ENCODE measurements at regions not wholly inside any gene's neighbourhood (a gene's known extent, or its start where the extent isn't known, plus 50 kb on each side); places are given as distances from the start of the nearest gene placed in this dataset.

DNA sequence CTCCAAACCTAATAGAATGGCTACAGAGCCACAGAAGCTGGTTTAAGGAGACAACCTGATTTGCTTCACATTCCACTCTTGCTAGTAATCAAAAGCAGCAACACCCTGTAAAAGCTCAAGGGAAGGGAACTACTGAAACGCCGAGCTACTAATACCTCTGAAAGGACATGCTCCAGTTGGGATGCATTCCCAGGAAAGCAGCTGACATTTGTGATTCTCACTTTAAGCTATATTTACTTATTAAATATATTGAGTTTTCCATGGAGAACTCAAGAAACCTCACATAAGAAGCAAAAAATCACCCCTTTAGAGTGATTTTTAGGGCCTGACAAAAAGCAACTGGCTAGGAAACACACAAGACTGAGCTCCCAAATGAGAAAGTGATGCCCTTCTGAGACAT is 1073.0 kb upstream of the FLRT2 start:
- intact Hi-C loops (cut with DNase I; ENCODE audit: low total_unique reads) (no loop called here), in situ Hi-C loops (cut with MboI; ENCODE audit: low pct_ligation_motif_present in 1 of 4, low pct_unique_long_range_greater_than_20kb in 1 of 4, low sequenced_read_pairs in 3 of 4) (no loop called here)
- no peak for DNase-seq
- Histone ChIP-seq H3K27ac (no peak overlapping the region), H3K4me3 (no peak overlapping the region), H3K36me3 (no peaks in the 10 kb centered on the region), H3K9me3 (no peaks in the 10 kb centered on the region), H3K4me1 (no peaks in the 10 kb centered on the region), H3K27me3 (no peaks in the 10 kb centered on the region)
- TF ChIP-seq POLR2A (IDR thresholded peaks at IDR 0.05): no peak
- no peak for TF ChIP-seq POLR2AphosphoS5 (IDR thresholded peaks at IDR 0.05)
- TF ChIP-seq CTCF (IDR thresholded peaks at IDR 0.05): no peak
- TF ChIP-seq EP300 (IDR thresholded peaks at IDR 0.05; ENCODE audit: low read depth): no peak
- 82 to 100% methylated on average over 1 to 2 of the region's 2 CpGs for WGBS, 2 donors (ENCODE audit: low coverage in 1 of 2)

DNA sequence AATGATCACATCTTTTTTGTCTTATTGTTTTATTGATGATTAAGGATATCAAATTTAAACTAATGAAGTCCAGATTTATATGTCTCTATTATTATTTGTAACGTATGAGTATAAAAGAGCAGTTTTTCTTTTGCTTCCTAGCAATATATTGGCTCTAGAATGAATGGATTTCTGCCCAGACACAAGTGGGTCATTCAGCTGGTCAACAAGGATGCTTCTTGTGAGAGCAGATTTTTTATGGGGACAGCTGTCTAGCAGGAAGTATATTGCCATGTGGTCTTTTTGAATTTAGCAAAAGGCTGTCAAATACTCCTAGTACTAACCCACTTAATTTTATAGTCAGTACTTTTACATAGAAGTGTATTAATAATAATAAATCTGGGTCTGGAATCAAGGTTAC is 1071.1 kb upstream of the FLRT2 start:
- in situ Hi-C loops (cut with MboI; ENCODE audit: low pct_ligation_motif_present in 1 of 4, low pct_unique_long_range_greater_than_20kb in 1 of 4, low sequenced_read_pairs in 3 of 4): no loop called here
- TF ChIP-seq EP300 (IDR thresholded peaks at IDR 0.05; ENCODE audit: low read depth) (no peak), CTCF (IDR thresholded peaks at IDR 0.05) (no peak), POLR2A (IDR thresholded peaks at IDR 0.05) (no peak), POLR2AphosphoS5 (IDR thresholded peaks at IDR 0.05) (no peak)
- intact Hi-C loops (cut with DNase I; ENCODE audit: low total_unique reads): no loop called here
- Histone ChIP-seq H3K9me3 (no peaks in the 10 kb centered on the region), H3K4me1 (no peaks in the 10 kb centered on the region), H3K27ac (no peak overlapping the region), H3K36me3 (no peaks in the 10 kb centered on the region), H3K4me3 (no peak overlapping the region), H3K27me3 (no peaks in the 10 kb centered on the region)
- WGBS, 2 donors (ENCODE audit: low coverage in 1 of 2): 37 to 44% methylated on average over 1 of the region's 1 CpG
- DNase-seq: no peak

GRCh38 chr14:84465880-84466279 is 1064.1 kb upstream of the FLRT2 start:
- 7 to 32% methylated on average over 1 of the region's 1 CpG for WGBS, 2 donors (ENCODE audit: low coverage in 1 of 2)

GRCh38 chr14:84468153-84468552 is 1061.8 kb upstream of the FLRT2 start:
- WGBS, 2 donors (ENCODE audit: low coverage in 1 of 2): 64 to 100% methylated on average over 2 to 5 of the region's 5 CpGs
- Histone ChIP-seq H3K9me3 (no peaks in the 10 kb centered on the region), H3K27ac (no peak overlapping the region), H3K27me3 (no peaks in the 10 kb centered on the region), H3K4me3 (no peak overlapping the region), H3K36me3 (no peaks in the 10 kb centered on the region), H3K4me1 (no peaks in the 10 kb centered on the region)
- no peak for DNase-seq
- TF ChIP-seq POLR2AphosphoS5 (IDR thresholded peaks at IDR 0.05) (no peak), CTCF (IDR thresholded peaks at IDR 0.05) (no peak), POLR2A (IDR thresholded peaks at IDR 0.05) (no peak), EP300 (IDR thresholded peaks at IDR 0.05; ENCODE audit: low read depth) (no peak)
- in situ Hi-C loops (cut with MboI; ENCODE audit: low pct_ligation_motif_present in 1 of 4, low pct_unique_long_range_greater_than_20kb in 1 of 4, low sequenced_read_pairs in 3 of 4): no loop called here
- intact Hi-C loops (cut with DNase I; ENCODE audit: low total_unique reads): no loop called here

More at GRCh38 chr14:84465880-84466279, 1064.1 kb upstream of the FLRT2 start:
- no peak for TF ChIP-seq POLR2AphosphoS5 (IDR thresholded peaks at IDR 0.05)
- no peak for TF ChIP-seq POLR2A (IDR thresholded peaks at IDR 0.05)
- TF ChIP-seq CTCF (IDR thresholded peaks at IDR 0.05): no peak
- in situ Hi-C loops (cut with MboI; ENCODE audit: low pct_ligation_motif_present in 1 of 4, low pct_unique_long_range_greater_than_20kb in 1 of 4, low sequenced_read_pairs in 3 of 4): no loop called here
- Histone ChIP-seq H3K27me3 (no peaks in the 10 kb centered on the region), H3K27ac (no peak overlapping the region), H3K9me3 (no peaks in the 10 kb centered on the region), H3K36me3 (no peaks in the 10 kb centered on the region), H3K4me1 (no peaks in the 10 kb centered on the region), H3K4me3 (no peak overlapping the region)
- no peak for DNase-seq
- intact Hi-C loops (cut with DNase I; ENCODE audit: low total_unique reads): no loop called here

All from transverse colon (tissue), 4 donors.